ENCODE measurements at regions not wholly inside any gene's neighbourhood (a gene's known extent, or its start where the extent isn't known, plus 50 kb on each side); places are given as distances from the start of the nearest gene placed in this dataset.

- TF ChIP-seq TAF1 (IDR thresholded peaks at IDR 0.05; ENCODE audit: low read depth) (no peak), MXI1 (conservative IDR thresholded peaks at IDR 0.05; ENCODE audit: poor library complexity, severe bottlenecking) (no peak), SMC3 (conservative IDR thresholded peaks at IDR 0.05; ENCODE audit: poor library complexity) (no peak), POLR2AphosphoS5 (IDR thresholded peaks at IDR 0.05) (no peak), RAD21 (conservative IDR thresholded peaks at IDR 0.05) (no peak), CTCF (IDR thresholded peaks at IDR 0.05; ENCODE audit: poor library complexity, severe bottlenecking) (no peak)
- TF ChIP-seq, protein P1, sequence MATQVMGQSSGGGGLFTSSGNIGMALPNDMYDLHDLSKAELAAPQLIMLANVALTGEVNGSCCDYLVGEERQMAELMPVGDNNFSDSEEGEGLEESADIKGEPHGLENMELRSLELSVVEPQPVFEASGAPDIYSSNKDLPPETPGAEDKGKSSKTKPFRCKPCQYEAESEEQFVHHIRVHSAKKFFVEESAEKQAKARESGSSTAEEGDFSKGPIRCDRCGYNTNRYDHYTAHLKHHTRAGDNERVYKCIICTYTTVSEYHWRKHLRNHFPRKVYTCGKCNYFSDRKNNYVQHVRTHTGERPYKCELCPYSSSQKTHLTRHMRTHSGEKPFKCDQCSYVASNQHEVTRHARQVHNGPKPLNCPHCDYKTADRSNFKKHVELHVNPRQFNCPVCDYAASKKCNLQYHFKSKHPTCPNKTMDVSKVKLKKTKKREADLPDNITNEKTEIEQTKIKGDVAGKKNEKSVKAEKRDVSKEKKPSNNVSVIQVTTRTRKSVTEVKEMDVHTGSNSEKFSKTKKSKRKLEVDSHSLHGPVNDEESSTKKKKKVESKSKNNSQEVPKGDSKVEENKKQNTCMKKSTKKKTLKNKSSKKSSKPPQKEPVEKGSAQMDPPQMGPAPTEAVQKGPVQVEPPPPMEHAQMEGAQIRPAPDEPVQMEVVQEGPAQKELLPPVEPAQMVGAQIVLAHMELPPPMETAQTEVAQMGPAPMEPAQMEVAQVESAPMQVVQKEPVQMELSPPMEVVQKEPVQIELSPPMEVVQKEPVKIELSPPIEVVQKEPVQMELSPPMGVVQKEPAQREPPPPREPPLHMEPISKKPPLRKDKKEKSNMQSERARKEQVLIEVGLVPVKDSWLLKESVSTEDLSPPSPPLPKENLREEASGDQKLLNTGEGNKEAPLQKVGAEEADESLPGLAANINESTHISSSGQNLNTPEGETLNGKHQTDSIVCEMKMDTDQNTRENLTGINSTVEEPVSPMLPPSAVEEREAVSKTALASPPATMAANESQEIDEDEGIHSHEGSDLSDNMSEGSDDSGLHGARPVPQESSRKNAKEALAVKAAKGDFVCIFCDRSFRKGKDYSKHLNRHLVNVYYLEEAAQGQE (IDR thresholded peaks at IDR 0.05; ENCODE audit: borderline replicate concordance): no peak
- H3K79me2 ChIP-seq (replicated peaks; ENCODE audit: insufficient read depth, low read length): no peaks in the 10 kb centered on the region
- no peaks in the 10 kb centered on the region for H3K9me3 ChIP-seq (ENCODE audit: low read length)
- H3K4me2 ChIP-seq (ENCODE audit: low read length): no peak overlapping the region
- H3K27me3 ChIP-seq (ENCODE audit: insufficient read depth, low read depth, low read length): no peaks in the 10 kb centered on the region
- no peak overlapping the region for H3K4me3 ChIP-seq (ENCODE audit: low read length)
- H3K36me3 ChIP-seq (ENCODE audit: insufficient read depth, low read length): no peaks in the 10 kb centered on the region
- no peak overlapping the region for H3K27ac ChIP-seq (ENCODE audit: low read length)
- H3K9me2 ChIP-seq (ENCODE audit: insufficient read depth, low read length): no peaks in the 10 kb centered on the region
- no peak overlapping the region for H3K9ac ChIP-seq (ENCODE audit: low read length)
- no peaks in the 10 kb centered on the region for H4K20me1 ChIP-seq (ENCODE audit: insufficient read depth)
- no peak overlapping the region for H2AFZ ChIP-seq (ENCODE audit: low read depth, low read length)
- H3F3A ChIP-seq (ENCODE audit: insufficient read depth, low read length, poor library complexity, severe bottlenecking): no peaks in the 10 kb centered on the region
Measured at GRCh38 chr1:29895201-29895600, 658.9 kb downstream of the PTPRU start.

DNA sequence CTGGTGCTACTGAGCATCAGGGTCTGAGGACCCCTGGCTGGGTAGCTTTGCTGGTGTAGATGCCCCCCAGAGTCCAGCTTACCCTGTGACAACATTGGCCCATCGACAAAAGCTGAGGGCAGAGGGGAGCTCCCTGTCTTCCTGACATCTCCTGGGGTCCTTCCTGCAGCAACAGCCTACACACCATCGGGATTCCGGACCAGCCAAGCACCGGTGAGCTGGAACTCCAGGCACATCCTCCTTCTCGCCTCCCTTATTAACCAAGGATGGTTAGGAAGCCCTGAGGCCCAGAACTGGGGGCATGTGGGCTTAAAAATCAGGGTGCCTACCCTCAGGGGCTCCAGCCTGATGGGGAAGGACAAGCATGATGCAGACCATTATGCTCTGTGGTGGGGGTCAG lies 658.0 kb downstream of the PTPRU start:
- Histone ChIP-seq H3K4me3 (ENCODE audit: low read length) (no peak overlapping the region), H3K9ac (ENCODE audit: low read length) (no peak overlapping the region), H3F3A (ENCODE audit: insufficient read depth, low read length, poor library complexity, severe bottlenecking) (no peaks in the 10 kb centered on the region), H3K36me3 (ENCODE audit: insufficient read depth, low read length) (no peaks in the 10 kb centered on the region), H3K27me3 (ENCODE audit: insufficient read depth, low read depth, low read length) (no peaks in the 10 kb centered on the region), H3K9me3 (ENCODE audit: low read length) (no peaks in the 10 kb centered on the region), H3K9me2 (ENCODE audit: insufficient read depth, low read length) (no peaks in the 10 kb centered on the region), H3K4me2 (ENCODE audit: low read length) (no peak overlapping the region), H2AFZ (ENCODE audit: low read depth, low read length) (no peak overlapping the region), H3K27ac (ENCODE audit: low read length) (no peak overlapping the region), H3K79me2 (replicated peaks; ENCODE audit: insufficient read depth, low read length) (no peaks in the 10 kb centered on the region), H4K20me1 (ENCODE audit: insufficient read depth) (no peaks in the 10 kb centered on the region)
- TF ChIP-seq TAF1 (IDR thresholded peaks at IDR 0.05; ENCODE audit: low read depth) (no peak), EZH2 (IDR thresholded peaks at IDR 0.05; ENCODE audit: borderline replicate concordance, insufficient read depth, low read length, poor library complexity, severe bottlenecking) (no peak), RAD21 (conservative IDR thresholded peaks at IDR 0.05) (no peak)

- H3F3A ChIP-seq (ENCODE audit: insufficient read depth, low read length, poor library complexity, severe bottlenecking): no peaks in the 10 kb centered on the region
- H3K9me3 ChIP-seq (ENCODE audit: low read length): no peaks in the 10 kb centered on the region
- H2AFZ ChIP-seq (ENCODE audit: low read depth, low read length): no peak overlapping the region
- H4K20me1 ChIP-seq (ENCODE audit: insufficient read depth): no peaks in the 10 kb centered on the region
- no peaks in the 10 kb centered on the region for H3K27me3 ChIP-seq (ENCODE audit: insufficient read depth, low read depth, low read length)
- no peak overlapping the region for H3K4me3 ChIP-seq (ENCODE audit: low read length)
- H3K36me3 ChIP-seq (ENCODE audit: insufficient read depth, low read length): no peaks in the 10 kb centered on the region
- no peak for TF ChIP-seq TAF1 (IDR thresholded peaks at IDR 0.05; ENCODE audit: low read depth)
- TF ChIP-seq CTCF (IDR thresholded peaks at IDR 0.05; ENCODE audit: poor library complexity, severe bottlenecking): no peak
- TF ChIP-seq, protein P1 (IDR thresholded peaks at IDR 0.05; ENCODE audit: borderline replicate concordance): no peak
- no peak for TF ChIP-seq POLR2AphosphoS5 (IDR thresholded peaks at IDR 0.05)
- no peak for TF ChIP-seq MXI1 (conservative IDR thresholded peaks at IDR 0.05; ENCODE audit: poor library complexity, severe bottlenecking)
- no peak for TF ChIP-seq EP300 (conservative IDR thresholded peaks at IDR 0.05; ENCODE audit: poor library complexity, severe bottlenecking)
- TF ChIP-seq SMC3 (conservative IDR thresholded peaks at IDR 0.05; ENCODE audit: poor library complexity): no peak
- TF ChIP-seq RAD21 (conservative IDR thresholded peaks at IDR 0.05): no peak
- no peak for TF ChIP-seq EZH2 (IDR thresholded peaks at IDR 0.05; ENCODE audit: borderline replicate concordance, insufficient read depth, low read length, poor library complexity, severe bottlenecking)
- no peaks in the 10 kb centered on the region for H3K9me2 ChIP-seq (ENCODE audit: insufficient read depth, low read length)
- no peaks in the 10 kb centered on the region for H3K79me2 ChIP-seq (replicated peaks; ENCODE audit: insufficient read depth, low read length)
- no peak overlapping the region for H3K4me2 ChIP-seq (ENCODE audit: low read length)
- no peak overlapping the region for H3K27ac ChIP-seq (ENCODE audit: low read length)
- no peak overlapping the region for H3K9ac ChIP-seq (ENCODE audit: low read length)
Measured at GRCh38 chr1:29893806-29894205, 657.5 kb downstream of the PTPRU start.

All from neural cell (in vitro differentiated cells).